CD4-positive, alpha-beta T cell treated with Interleukin-12 subunit alpha and Interleukin-12 subunit beta, for 1 hour (primary cell): ENCODE measurements at regions not wholly inside any gene's neighbourhood (a gene's known extent, or its start where the extent isn't known, plus 50 kb on each side); places are given as distances from the start of the nearest gene placed in this dataset.

Source experiments
- DNase-seq: peaks from one replicate; pipeline ENCODE4 v3.0.0-alpha.2; 2020

GRCh38 chr5:54601411-54602230, 84.1 kb downstream of the SNX18 start:
- DNase-seq, result no peak
